H1 (cell line): ENCODE measurements at regions not wholly inside any gene's neighbourhood (a gene's known extent, or its start where the extent isn't known, plus 50 kb on each side); places are given as distances from the start of the nearest gene placed in this dataset.

Experiments used
- CTCF ChIA-PET: fragments of 300-600 bp; sonication (Branson Sonifier 250); formaldehyde crosslinking; loops from one replicate; lab custom pipeline; 2021; ENCODE audit not compliant: partially characterized antibody; lab: Charles Lee
- POLR2A ChIA-PET: fragments of 300-600 bp; sonication (Branson Sonifier 250); formaldehyde crosslinking; loops from one replicate; lab custom pipeline; 2021; ENCODE audit warnings: inconsistent platforms; ENCODE audit not compliant: partially characterized antibody; lab: Charles Lee
- DNase-seq, 2 experiments: peaks; one replicate each; pipeline versions ENCODE4 v3.0.0 to v3.0.0-alpha.2; 2010 to 2022; ENCODE audit warnings: low spot score in 2 of 2, low read depth in 1 of 2, mixed read lengths in 1 of 2
- FAIRE-seq: peaks from 2 replicates; lab custom pipeline; 2011; peaks lifted over from hg19 to GRCh38; lab: Jason Lieb, UNC
- H2AFZ ChIP-seq: 2 replicates; pipeline ENCODE4 v1.8.1; 2012; ENCODE audit warnings: low read length, inconsistent platforms
- H2AK5ac ChIP-seq: 2 replicates; pipeline ENCODE4 v1.6.1; 2013; ENCODE audit warnings: low read depth, low read length
- H2BK120ac ChIP-seq: replicated peaks from 2 replicates; pipeline ENCODE3; 2013; ENCODE audit warnings: low read depth, low read length, inconsistent platforms
- H2BK12ac ChIP-seq: 2 replicates; pipeline ENCODE4 v1.6.1; 2013; ENCODE audit warnings: low read depth, low read length
- H2BK15ac ChIP-seq: 2 replicates; pipeline ENCODE4 v1.6.1; 2013; ENCODE audit warnings: low read length
- H2BK20ac ChIP-seq: 2 replicates; pipeline ENCODE4 v1.6.1; 2013; ENCODE audit warnings: low read length
- H2BK5ac ChIP-seq: 2 replicates; pipeline ENCODE4 v1.6.1; 2013; ENCODE audit warnings: low read depth, low read length
- H3K14ac ChIP-seq: 2 replicates; pipeline ENCODE4 v1.6.1; 2013; ENCODE audit warnings: inconsistent platforms; ENCODE audit not compliant: insufficient read length
- H3K18ac ChIP-seq: 2 replicates; pipeline ENCODE4 v1.6.1; 2013; ENCODE audit warnings: low read length; ENCODE audit errors: extremely low read depth
- H3K23ac ChIP-seq: 2 replicates; pipeline ENCODE4 v1.6.1; 2013; ENCODE audit warnings: inconsistent platforms; ENCODE audit not compliant: insufficient read length
- H3K23me2 ChIP-seq: 2 replicates; pipeline ENCODE4 v1.6.1; 2013; ENCODE audit warnings: low read depth, low read length
- H3K27ac ChIP-seq: 2 replicates; pipeline ENCODE4 v1.6.1; 2011; ENCODE audit warnings: low read depth, low read length, inconsistent platforms
- H3K27me3 ChIP-seq, 4 experiments: replicated peaks in 1 of 4; 1 replicate in 1 of 4; 2 replicates in 3 of 4; pipeline versions ENCODE4 v1.6.1 to v1.8.1; 2011 to 2013; ENCODE audit warnings: low read length in 3 of 4, mild to moderate bottlenecking in 3 of 4, inconsistent platforms in 2 of 4, mixed read lengths in 2 of 4, moderate library complexity in 1 of 4; ENCODE audit not compliant: control insufficient read depth in 3 of 4, insufficient read depth in 3 of 4; ENCODE audit errors: extremely low read depth in 1 of 4
- H3K36me3 ChIP-seq, 4 experiments: 2 replicates each; pipeline versions ENCODE4 v1.6.1 to v1.8.1; 2011 to 2013; ENCODE audit warnings: mild to moderate bottlenecking in 4 of 4, low read length in 3 of 4, moderate library complexity in 2 of 4, control low read depth in 1 of 4, inconsistent platforms in 1 of 4; ENCODE audit not compliant: insufficient read depth in 4 of 4, control insufficient read depth in 2 of 4
- H3K4ac ChIP-seq: replicated peaks from 2 replicates; pipeline ENCODE3; 2013; ENCODE audit warnings: low read length, low read depth, mixed read lengths, inconsistent platforms; ENCODE audit not compliant: insufficient read length
- H3K4me1 ChIP-seq, 4 experiments: replicated peaks in 1 of 4; 1 replicate in 1 of 4; 2 replicates in 3 of 4; pipeline versions ENCODE4 v1.6.1 to v1.8.1; 2011 to 2013; ENCODE audit warnings: low read length in 3 of 4, inconsistent platforms in 2 of 4, mixed read lengths in 1 of 4; ENCODE audit not compliant: insufficient read depth in 4 of 4, control insufficient read depth in 3 of 4
- H3K4me2 ChIP-seq, 2 experiments: 2 replicates each; pipeline versions ENCODE4 v1.6.1 to v1.8.1; 2011 to 2013; ENCODE audit warnings: low read depth in 2 of 2, low read length in 2 of 2, control low read depth in 1 of 2, inconsistent platforms in 1 of 2, mild to moderate bottlenecking in 1 of 2; ENCODE audit not compliant: insufficient read depth in 1 of 2
- H3K4me3 ChIP-seq, 4 experiments: fragments of 200-600, 300-600 bp in 1 of 4; sonication (generic), shearing (Covaris generic), sonication (Bioruptor Twin) in 1 of 4; 2 replicates each; pipeline versions ENCODE4 v1.5.1 to v1.8.1; 2011 to 2016; ENCODE audit warnings: low read length in 4 of 4, low read depth in 3 of 4, control low read depth in 2 of 4, inconsistent platforms in 2 of 4, mild to moderate bottlenecking in 2 of 4, mixed read lengths in 1 of 4, moderate library complexity in 1 of 4; ENCODE audit not compliant: insufficient read depth in 2 of 4; ENCODE audit errors: extremely low read depth in 1 of 4
- H3K56ac ChIP-seq: replicated peaks from 2 replicates; pipeline ENCODE3; 2013; ENCODE audit warnings: low read depth, mild to moderate bottlenecking, mixed read lengths, low read length, inconsistent platforms; ENCODE audit not compliant: insufficient read length
- H3K79me1 ChIP-seq: 2 replicates; pipeline ENCODE4 v1.6.1; 2013; ENCODE audit warnings: low read depth, low read length, control low read depth
- H3K79me2 ChIP-seq, 2 experiments: 2 replicates each; pipeline versions ENCODE4 v1.6.1 to v1.8.1; 2012 to 2013; ENCODE audit warnings: low read length in 2 of 2, mild to moderate bottlenecking in 2 of 2, inconsistent platforms in 1 of 2; ENCODE audit not compliant: insufficient read depth in 2 of 2, control insufficient read depth in 1 of 2
- H3K9ac ChIP-seq, 4 experiments: replicated peaks in 1 of 4; 1 replicate in 1 of 4; 2 replicates in 3 of 4; pipeline versions ENCODE4 v1.6.1 to v1.8.1; 2011 to 2013; ENCODE audit warnings: low read depth in 3 of 4, low read length in 3 of 4, control low read depth in 2 of 4, mild to moderate bottlenecking in 2 of 4, moderate library complexity in 2 of 4, inconsistent platforms in 1 of 4; ENCODE audit errors: extremely low read depth in 1 of 4
- H3K9me3 ChIP-seq, 2 experiments: 2 replicates each; pipeline versions ENCODE4 v1.6.1 to v1.8.1; 2012 to 2013; ENCODE audit warnings: mild to moderate bottlenecking in 2 of 2, moderate library complexity in 2 of 2, control low read depth in 1 of 2, inconsistent platforms in 1 of 2, low read depth in 1 of 2, low read length in 1 of 2, mixed read lengths in 1 of 2; ENCODE audit not compliant: insufficient read depth in 2 of 2
- H4K20me1 ChIP-seq, 2 experiments: replicated peaks in 1 of 2; 2 replicates each; pipeline versions ENCODE3 to v1.8.1; 2011 to 2013; ENCODE audit warnings: inconsistent platforms in 2 of 2, low read length in 2 of 2, mild to moderate bottlenecking in 1 of 2; ENCODE audit not compliant: insufficient read depth in 2 of 2, control insufficient read depth in 1 of 2
- H4K5ac ChIP-seq: 2 replicates; pipeline ENCODE4 v1.6.1; 2013; ENCODE audit warnings: low read length, low read depth, mixed read lengths, inconsistent platforms; ENCODE audit not compliant: insufficient read length
- H4K8ac ChIP-seq: 2 replicates; pipeline ENCODE4 v1.8.0; 2013; ENCODE audit warnings: mild to moderate bottlenecking, moderate library complexity, low read length, inconsistent platforms; ENCODE audit not compliant: insufficient read depth; ENCODE audit errors: extremely low read depth
- H4K91ac ChIP-seq: replicated peaks from 2 replicates; pipeline ENCODE3; 2013; ENCODE audit warnings: low read length, mixed read lengths, inconsistent platforms; ENCODE audit not compliant: insufficient read length
- CBX8 ChIP-seq: fragments of 300-800, 300-1000 bp; sonication (generic); IDR thresholded peaks from 2 replicates; pipeline ENCODE4 v1.7.1; 2016; ENCODE audit warnings: low read depth, low read length, borderline replicate concordance
- GABPA ChIP-seq: IDR thresholded peaks from 2 replicates; pipeline ENCODE4 v1.6.1; 2011; ENCODE audit warnings: mild to moderate bottlenecking, low read length, moderate library complexity, borderline replicate concordance; ENCODE audit not compliant: insufficient read depth
- GTF2F1 ChIP-seq: IDR thresholded peaks from 2 replicates; pipeline ENCODE4 v1.6.1; 2012; ENCODE audit warnings: low read depth, low read length, improper control_type of control experiment, borderline replicate concordance
- JUND ChIP-seq: IDR thresholded peaks from 2 replicates; pipeline ENCODE4 v1.6.1; 2011; ENCODE audit warnings: mild to moderate bottlenecking, improper control_type of control experiment, low read length
- KDM5A ChIP-seq: fragments of 200-600 bp; IDR thresholded peaks from 2 replicates; pipeline ENCODE4 v1.7.1; 2012; ENCODE audit warnings: mild to moderate bottlenecking, low read length, inconsistent platforms, mixed read lengths
- MAFK ChIP-seq: IDR thresholded peaks from 2 replicates; pipeline ENCODE4 v1.6.1; 2012; ENCODE audit warnings: low read depth, mild to moderate bottlenecking, improper control_type of control experiment, low read length
- NANOG ChIP-seq: IDR thresholded peaks from 2 replicates; pipeline ENCODE4 v1.6.1; 2011; ENCODE audit warnings: low read length, low read depth, mild to moderate bottlenecking, inconsistent platforms; ENCODE audit not compliant: insufficient read depth, poor library complexity, severe bottlenecking
- POLR2A ChIP-seq, 2 experiments: IDR thresholded peaks; 1 replicate in 1 of 2; 2 replicates in 1 of 2; pipeline ENCODE4 v1.6.1; 2011; ENCODE audit warnings: low read depth in 2 of 2, low read length in 2 of 2, mild to moderate bottlenecking in 2 of 2; ENCODE audit errors: control extremely low read depth in 1 of 2
- POU5F1 ChIP-seq: IDR thresholded peaks from 2 replicates; pipeline ENCODE4 v1.6.1; 2011; ENCODE audit warnings: low read depth, mild to moderate bottlenecking, low read length, moderate library complexity
- RBBP5 ChIP-seq: IDR thresholded peaks from 2 replicates; pipeline ENCODE4 v1.7.1; 2012; ENCODE audit warnings: low read depth, mild to moderate bottlenecking, inconsistent platforms, low read length, moderate library complexity, borderline replicate concordance
- SIRT6 ChIP-seq: IDR thresholded peaks from one replicate; pipeline ENCODE4 v1.7.1; 2012; ENCODE audit warnings: low read length, inconsistent platforms
- SP4 ChIP-seq: IDR thresholded peaks from 2 replicates; pipeline ENCODE4 v1.6.1; 2012; ENCODE audit warnings: low read length, inconsistent platforms
- SRF ChIP-seq: IDR thresholded peaks from 2 replicates; pipeline ENCODE4 v1.6.1; 2011; ENCODE audit warnings: mild to moderate bottlenecking, low read depth, low read length, moderate library complexity
- TAF7 ChIP-seq: optimal IDR thresholded peaks from 2 replicates; pipeline ENCODE3; 2011; ENCODE audit warnings: low read depth, mild to moderate bottlenecking, inconsistent platforms, low read length, moderate library complexity, borderline replicate concordance
- TBP ChIP-seq: IDR thresholded peaks from 2 replicates; pipeline ENCODE4 v1.6.1; 2011; ENCODE audit warnings: low read depth, low read length, improper control_type of control experiment
- WGBS, 2 experiments: shearing (Covaris generic) in 1 of 2; methylation state at CpG; one replicate each; pipeline versions ENCODE4 v1.1.6 to v1.1.7; 2013 to 2015; ENCODE audit warnings: low lambda C conversion rate in 2 of 2, mixed read lengths in 2 of 2, inconsistent platforms in 1 of 2, low coverage in 1 of 2, missing lambda C conversion rate in 1 of 2; ENCODE audit not compliant: insufficient replicate concordance in 2 of 2, insufficient coverage in 1 of 2, insufficient read length in 1 of 2; ENCODE audit errors: extremely low coverage in 1 of 2, missing lambda C conversion rate in 1 of 2; 5-methylcytosine and 5-hydroxymethylcytosine counted together

DNA sequence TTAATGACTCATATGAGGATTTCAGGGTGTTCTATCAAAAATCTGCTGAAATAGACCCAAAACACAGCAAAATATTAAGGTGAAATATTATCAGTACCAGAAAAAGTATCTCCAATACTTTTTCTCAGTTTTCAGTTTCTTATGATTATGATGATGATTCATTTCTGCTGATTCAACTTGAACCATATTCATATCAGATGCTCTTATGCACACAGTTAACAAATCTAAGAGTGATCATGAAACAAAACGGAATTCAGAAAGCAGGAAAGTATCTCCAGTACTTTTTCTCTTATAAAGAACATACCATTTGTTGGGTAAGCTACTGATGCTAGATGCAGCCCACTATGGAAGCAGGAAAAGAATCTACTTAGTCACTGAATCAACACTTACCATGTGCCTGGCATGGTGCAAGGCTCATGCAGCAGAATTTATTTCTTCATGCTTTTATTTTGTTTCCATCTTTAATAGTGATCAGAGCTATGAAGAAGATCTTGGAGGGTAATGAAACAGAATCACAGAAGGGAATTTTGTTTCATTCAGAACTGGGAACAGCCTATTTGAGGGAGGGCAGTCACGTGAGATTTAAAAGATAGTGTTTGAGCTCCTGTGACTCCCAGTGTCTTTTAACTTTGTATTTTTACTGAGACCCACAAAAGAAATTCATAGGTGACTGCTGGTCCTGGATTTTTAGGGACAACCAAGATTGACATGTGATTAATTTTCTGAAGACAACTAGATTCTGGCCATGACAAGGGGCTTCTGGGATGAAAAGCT is 480.6 kb downstream of the SETD4 start:
- CTCF ChIA-PET: no interaction called here
- FAIRE-seq: no peak
- TF ChIP-seq JUND (no peak), NANOG (no peak), GABPA (no peak), SP4 (no peak), SRF (no peak), KDM5A (no peak), RBBP5 (no peak), POU5F1 (no peak), SIRT6 (no peak), CBX8 (no peak), GTF2F1 (no peak), TAF7 (no peak), MAFK (no peak), TBP (no peak), POLR2A (IDR thresholded peaks at IDR 0.05; ENCODE audit: control extremely low read depth in 1 of 2, low read depth in 2 of 2, low read length in 2 of 2) (no peak)

More for the DNA sequence above, 480.6 kb downstream of the SETD4 start:
- WGBS, 2 experiments: 89% methylated on average over 2 of the region's 2 CpGs; no CpG with 5 or more reads in 1 of the 2 experiments
- H3K18ac ChIP-seq: no peak overlapping the region
- H3K79me1 ChIP-seq: no peaks in the 10 kb centered on the region
- H3K4me1 ChIP-seq: no peaks in the 10 kb centered on the region
- no peak overlapping the region for H2BK120ac ChIP-seq
- no peak overlapping the region for H4K5ac ChIP-seq
- no peaks in the 10 kb centered on the region for H3K36me3 ChIP-seq
- no peaks in the 10 kb centered on the region for H4K20me1 ChIP-seq
- H4K8ac ChIP-seq: no peak overlapping the region
- H2BK20ac ChIP-seq: no peak overlapping the region
- no peak overlapping the region for H2BK5ac ChIP-seq
- H3K23me2 ChIP-seq: no peaks in the 10 kb centered on the region
- H2BK12ac ChIP-seq: no peak overlapping the region
- H3K79me2 ChIP-seq: no peaks in the 10 kb centered on the region
- no peak overlapping the region for H3K4ac ChIP-seq
- no peaks in the 10 kb centered on the region for H3K27me3 ChIP-seq
- H2AK5ac ChIP-seq: no peak overlapping the region
- H3K9me3 ChIP-seq: no peaks in the 10 kb centered on the region
- H2AFZ ChIP-seq: no peak overlapping the region
- no peak overlapping the region for H3K23ac ChIP-seq
- no peak overlapping the region for H3K9ac ChIP-seq
- no peak overlapping the region for H3K14ac ChIP-seq
- H3K4me3 ChIP-seq: no peak overlapping the region
- H3K27ac ChIP-seq: no peak overlapping the region
- H2BK15ac ChIP-seq: no peak overlapping the region
- POLR2A ChIA-PET: no interaction called here
- no peak for DNase-seq
- H3K4me2 ChIP-seq: no peak overlapping the region
- H4K91ac ChIP-seq: no peak overlapping the region
- H3K56ac ChIP-seq: no peak overlapping the region
